IMR-90 (cell line): ENCODE measurements at regions not wholly inside any gene's neighbourhood (a gene's known extent, or its start where the extent isn't known, plus 50 kb on each side); places are given as distances from the start of the nearest gene placed in this dataset.

Experiments
- ATAC-seq: fragments of 200-7000 bp; cut with Tn5 transposase; 2 replicates; pipeline ENCODE4 v1.9.1; 2020; ENCODE audit warnings: low read depth, mild to moderate bottlenecking, moderate library complexity
- BruUV-seq: library from RNA; stranded (reverse); fragments of 400-500 nt; replicated peaks from 2 replicates; lab custom pipeline; 2021; lab: Mats Ljungman, UMichigan
- CTCF ChIA-PET: fragments of 300-600 bp; formaldehyde crosslinking; extraction: SDS; loops from one replicate; lab custom pipeline; 2021; ENCODE audit warnings: antibody characterized with exemption; lab: Yijun Ruan, JAX
- POLR2A ChIA-PET: fragments of 300-600 bp; sonication (Branson Sonifier 250); formaldehyde crosslinking; loops from one replicate; lab custom pipeline; 2022; ENCODE audit warnings: antibody characterized with exemption; ENCODE audit not compliant: unreplicated experiment; lab: Charles Lee
- DNase-seq: peaks from one replicate; pipeline ENCODE4 v3.0.0; 2013
- H2AFZ ChIP-seq: replicated peaks from 2 replicates; pipeline ENCODE3; 2013; ENCODE audit warnings: low read length, mild to moderate bottlenecking; ENCODE audit not compliant: poor library complexity
- H2AK5ac ChIP-seq: 2 replicates; pipeline ENCODE4 v1.6.1; 2013; ENCODE audit warnings: low read depth, low read length, inconsistent platforms
- H2AK9ac ChIP-seq: replicated peaks from 2 replicates; pipeline ENCODE3; 2013; ENCODE audit warnings: mild to moderate bottlenecking, low read depth, low read length, moderate library complexity; ENCODE audit not compliant: poor library complexity
- H2BK120ac ChIP-seq: 2 replicates; pipeline ENCODE4 v1.6.1; 2013; ENCODE audit warnings: low read depth, low read length, inconsistent platforms
- H2BK15ac ChIP-seq: 3 replicates; pipeline ENCODE4 v1.6.1; 2013; ENCODE audit warnings: low read depth, low read length, inconsistent platforms
- H2BK20ac ChIP-seq: 2 replicates; pipeline ENCODE4 v1.6.1; 2013; ENCODE audit warnings: low read depth, mild to moderate bottlenecking, inconsistent platforms, low read length, moderate library complexity
- H2BK5ac ChIP-seq: 2 replicates; pipeline ENCODE4 v1.6.1; 2013; ENCODE audit warnings: mild to moderate bottlenecking, low read depth, low read length, inconsistent platforms; ENCODE audit not compliant: poor library complexity, severe bottlenecking
- H3K14ac ChIP-seq: replicated peaks from 2 replicates; pipeline ENCODE4 v1.6.1; 2013; ENCODE audit warnings: low read depth, low read length, inconsistent platforms
- H3K18ac ChIP-seq: 2 replicates; pipeline ENCODE4 v1.6.1; 2013; ENCODE audit warnings: low read depth, low read length, control low read depth
- H3K23ac ChIP-seq: 2 replicates; pipeline ENCODE4 v1.6.1; 2013; ENCODE audit warnings: low read depth, low read length, inconsistent platforms
- H3K27ac ChIP-seq: 2 replicates; pipeline ENCODE4 v1.5.1; 2013; ENCODE audit warnings: mild to moderate bottlenecking, control low read depth, low read length; ENCODE audit not compliant: insufficient read depth
- H3K27me3 ChIP-seq: 2 replicates; pipeline ENCODE4 v1.6.1; 2013; ENCODE audit warnings: low read length; ENCODE audit not compliant: control insufficient read depth, insufficient read depth
- H3K36me3 ChIP-seq: 2 replicates; pipeline ENCODE4 v1.6.1; 2013; ENCODE audit warnings: low read length, mixed read lengths; ENCODE audit not compliant: control insufficient read depth, insufficient read depth
- H3K4ac ChIP-seq: 2 replicates; pipeline ENCODE4 v1.6.1; 2013; ENCODE audit warnings: low read depth, low read length, inconsistent platforms
- H3K4me1 ChIP-seq: 2 replicates; pipeline ENCODE4 v1.6.1; 2013; ENCODE audit warnings: low read length, mixed read lengths; ENCODE audit not compliant: control insufficient read depth, insufficient read depth
- H3K4me2 ChIP-seq: 2 replicates; pipeline ENCODE4 v1.6.1; 2013; ENCODE audit warnings: low read depth, mild to moderate bottlenecking, control low read depth, low read length, moderate library complexity
- H3K4me3 ChIP-seq: 2 replicates; pipeline ENCODE4 v1.5.1; 2013; ENCODE audit warnings: low read depth, mild to moderate bottlenecking, control low read depth, low read length, moderate library complexity; ENCODE audit not compliant: insufficient read depth
- H3K56ac ChIP-seq: 2 replicates; pipeline ENCODE4 v1.6.1; 2013; ENCODE audit warnings: low read length, inconsistent platforms; ENCODE audit not compliant: insufficient read depth; ENCODE audit errors: extremely low read depth
- H3K79me1 ChIP-seq, 2 experiments: 2 replicates each; pipeline ENCODE4 v1.6.1; 2013; ENCODE audit warnings: low read length in 2 of 2, inconsistent platforms in 1 of 2, low read depth in 1 of 2
- H3K9ac ChIP-seq: 2 replicates; pipeline ENCODE4 v1.6.1; 2013; ENCODE audit warnings: low read depth, low read length, control low read depth
- H3K9me1 ChIP-seq: 2 replicates; pipeline ENCODE4 v1.6.1; 2013; ENCODE audit warnings: low read length, inconsistent platforms; ENCODE audit not compliant: insufficient read depth
- H3K9me3 ChIP-seq: 2 replicates; pipeline ENCODE4 v1.6.1; 2013; ENCODE audit warnings: low read length; ENCODE audit not compliant: control insufficient read depth, insufficient read depth
- H4K20me1 ChIP-seq: 2 replicates; pipeline ENCODE4 v1.6.1; 2013; ENCODE audit warnings: low read length, inconsistent platforms; ENCODE audit not compliant: insufficient read depth
- H4K5ac ChIP-seq: 2 replicates; pipeline ENCODE4 v1.6.1; 2013; ENCODE audit warnings: mild to moderate bottlenecking, low read depth, low read length, control low read depth
- H4K8ac ChIP-seq, 2 experiments: 2 replicates each; pipeline ENCODE4 v1.6.1; 2013; ENCODE audit warnings: low read depth in 2 of 2, low read length in 2 of 2, control low read depth in 1 of 2, inconsistent platforms in 1 of 2
- H4K91ac ChIP-seq: 2 replicates; pipeline ENCODE4 v1.6.1; 2013; ENCODE audit warnings: low read depth, low read length, inconsistent platforms; ENCODE audit not compliant: insufficient read depth
- MAFK ChIP-seq: IDR thresholded peaks from 2 replicates; pipeline ENCODE4 v1.6.1; 2012; ENCODE audit warnings: low read depth, low read length, improper control_type of control experiment
- RCOR1 ChIP-seq: IDR thresholded peaks from 2 replicates; pipeline ENCODE4 v1.6.1; 2012; ENCODE audit warnings: mild to moderate bottlenecking, low read length, improper control_type of control experiment; ENCODE audit not compliant: insufficient replicate concordance
- USF2 ChIP-seq: fragments of 150-350 bp; IDR thresholded peaks from 2 replicates; pipeline ENCODE4 v1.6.1; 2017; ENCODE audit warnings: mild to moderate bottlenecking, antibody characterized with exemption, low read length, low read depth
- WGBS, 2 experiments: methylation state at CpG; one replicate each; pipeline versions ENCODE4 v1.1.5 to v1.1.7; 2013; ENCODE audit warnings: missing lambda C conversion rate in 2 of 2; ENCODE audit not compliant: insufficient read length in 1 of 2; ENCODE audit errors: extremely low coverage in 2 of 2; 5-methylcytosine and 5-hydroxymethylcytosine counted together
- dilution Hi-C: fragments of 300-500 bp; cut with HindIII; formaldehyde crosslinking; loops from one replicate; pipeline ENCODE4 v1.14.3; 2018; ENCODE audit warnings: low sequenced_read_pairs; ENCODE audit not compliant: unreplicated experiment
- in situ Hi-C: fragments of 300-500 bp; cut with MboI; formaldehyde crosslinking; loops from 3 replicates; pipeline ENCODE4 v1.14.3; 2019; ENCODE audit warnings: low sequenced_read_pairs, inconsistent platforms, mixed read lengths
- intact Hi-C: fragments of 100-400 bp; cut with micrococcal nuclease; formaldehyde crosslinking; loops from 2 replicates; pipeline ENCODE4 v1.10.0; 2022

GRCh38 chr1:194917769-194918168, 1690.5 kb downstream of the KCNT2 start:
- ChIA-PET POLR2A (no interaction called here), CTCF (no interaction called here)
- no peak overlapping the region for H3K56ac ChIP-seq
- H3K9me3 ChIP-seq = no peaks in the 10 kb centered on the region
- H2AFZ ChIP-seq = peak overlapping the region; percentile 21
- H3K9ac ChIP-seq = no peak overlapping the region
- no CpG with 5 or more reads among the region's 4 CpGs for WGBS, 2 experiments
- H3K18ac ChIP-seq = no peak overlapping the region
- H3K14ac ChIP-seq = no peak overlapping the region
- H2AK5ac ChIP-seq = no peak overlapping the region
- DNase-seq (no peak), ATAC-seq (no peak)
- H4K91ac ChIP-seq = no peak overlapping the region
- in situ Hi-C loops (no loop called here), intact Hi-C loops (no loop called here), dilution Hi-C loops (no loop called here)
- H3K27me3 ChIP-seq = no peaks in the 10 kb centered on the region
- no peaks in the 10 kb centered on the region for H3K79me1 ChIP-seq
- no peak overlapping the region for H3K4ac ChIP-seq
- H3K4me3 ChIP-seq = no peak overlapping the region
- H2AK9ac ChIP-seq = no peak overlapping the region
- H3K23ac ChIP-seq = no peak overlapping the region
- no peak overlapping the region for H3K27ac ChIP-seq
- H2BK15ac ChIP-seq = no peak overlapping the region
- no TSS peak for BruUV-seq
- H3K4me2 ChIP-seq = no peak overlapping the region
- no peak overlapping the region for H2BK5ac ChIP-seq
- TF ChIP-seq USF2 (no peak), MAFK (no peak), RCOR1 (no peak)
- no peaks in the 10 kb centered on the region for H3K9me1 ChIP-seq
- no peak overlapping the region for H2BK20ac ChIP-seq
- H2BK120ac ChIP-seq = no peak overlapping the region
- H4K8ac ChIP-seq = no peak overlapping the region
- no peaks in the 10 kb centered on the region for H4K20me1 ChIP-seq
- H3K36me3 ChIP-seq = no peaks in the 10 kb centered on the region
- no peak overlapping the region for H4K5ac ChIP-seq
- H3K4me1 ChIP-seq = no peaks in the 10 kb centered on the region
